ENCODE measurements at regions not wholly inside any gene's neighbourhood (a gene's known extent, or its start where the extent isn't known, plus 50 kb on each side); places are given as distances from the start of the nearest gene placed in this dataset.
"Not testable (repeated sequence)": the region's sequence is repeated elsewhere in the genome, so short reads cannot be mapped to it uniquely, and the experiment has no call there.

GRCh38 chr5:124909734-124910133, 163.3 kb upstream of the ZNF608 start:
- Histone ChIP-seq H3K27me3 (ENCODE audit: control insufficient read depth, insufficient read depth, low read length) (no peaks in the 10 kb centered on the region), H3K4me3 (ENCODE audit: low read length) (no peak overlapping the region), H3K9me3 (replicated peaks; ENCODE audit: control insufficient read depth, low read depth, low read length) (no peaks in the 10 kb centered on the region), H3K36me3 (ENCODE audit: control insufficient read depth, insufficient read depth, low read length) (no peaks in the 10 kb centered on the region), H3K4me1 (ENCODE audit: control insufficient read depth, insufficient read depth, low read length) (peaks cover 15% of the 10 kb centered on the region), H3K27ac (ENCODE audit: low read length) (no peak overlapping the region)
- no peak for DNase-seq
- 81% methylated on average over 4 of the region's 5 CpGs for WGBS (ENCODE audit: insufficient coverage)

- H3K27ac ChIP-seq (ENCODE audit: low read length), result no peak overlapping the region
- H3K36me3 ChIP-seq (ENCODE audit: control insufficient read depth, insufficient read depth, low read length), result no peaks in the 10 kb centered on the region
- H3K4me1 ChIP-seq (ENCODE audit: control insufficient read depth, insufficient read depth, low read length), result peaks cover 15% of the 10 kb centered on the region
- H3K9me3 ChIP-seq (replicated peaks; ENCODE audit: control insufficient read depth, low read depth, low read length), result no peaks in the 10 kb centered on the region
- no peak overlapping the region for H3K4me3 ChIP-seq (ENCODE audit: low read length)
- DNase-seq, result no peak
- WGBS (ENCODE audit: insufficient coverage), result no CpG with 5 or more reads among the region's 3 CpGs
- no peaks in the 10 kb centered on the region for H3K27me3 ChIP-seq (ENCODE audit: control insufficient read depth, insufficient read depth, low read length)
These were observed 164.0 kb upstream of the ZNF608 start for GRCh38 chr5:124910354-124911016.

GRCh38 chr5:124912638-124913328, 166.3 kb upstream of the ZNF608 start:
- Histone ChIP-seq H3K4me1 (ENCODE audit: control insufficient read depth, insufficient read depth, low read length) (peaks cover 2% of the 10 kb centered on the region), H3K36me3 (ENCODE audit: control insufficient read depth, insufficient read depth, low read length) (no peaks in the 10 kb centered on the region), H3K9me3 (replicated peaks; ENCODE audit: control insufficient read depth, low read depth, low read length) (no peaks in the 10 kb centered on the region), H3K4me3 (ENCODE audit: low read length) (no peak overlapping the region), H3K27ac (ENCODE audit: low read length) (no peak overlapping the region), H3K27me3 (ENCODE audit: control insufficient read depth, insufficient read depth, low read length) (no peaks in the 10 kb centered on the region)
- DNase-seq, result no peak
- WGBS (ENCODE audit: insufficient coverage), result 95% methylated on average over 16 of the region's 20 CpGs

GRCh38 chr5:124913329-124913653, 166.9 kb upstream of the ZNF608 start:
- Histone ChIP-seq H3K9me3 (replicated peaks; ENCODE audit: control insufficient read depth, low read depth, low read length) (no peaks in the 10 kb centered on the region), H3K27ac (ENCODE audit: low read length) (no peak overlapping the region), H3K27me3 (ENCODE audit: control insufficient read depth, insufficient read depth, low read length) (no peaks in the 10 kb centered on the region), H3K4me3 (ENCODE audit: low read length) (no peak overlapping the region), H3K36me3 (ENCODE audit: control insufficient read depth, insufficient read depth, low read length) (no peaks in the 10 kb centered on the region), H3K4me1 (ENCODE audit: control insufficient read depth, insufficient read depth, low read length) (peaks cover 2% of the 10 kb centered on the region)
- 100% methylated on average over 2 of the region's 2 CpGs for WGBS (ENCODE audit: insufficient coverage)
- DNase-seq, result no peak

- H3K9me3 ChIP-seq (replicated peaks; ENCODE audit: control insufficient read depth, low read depth, low read length); H3K27ac ChIP-seq (ENCODE audit: low read length); H3K27me3 ChIP-seq (ENCODE audit: control insufficient read depth, insufficient read depth, low read length); H3K36me3 ChIP-seq (ENCODE audit: control insufficient read depth, insufficient read depth, low read length); H3K4me3 ChIP-seq (ENCODE audit: low read length); DNase-seq; H3K4me1 ChIP-seq (ENCODE audit: control insufficient read depth, insufficient read depth, low read length): not testable (repeated sequence)
- WGBS (ENCODE audit: insufficient coverage), result no CpG with 5 or more reads among the region's 5 CpGs
These were observed 169.9 kb upstream of the ZNF608 start for GRCh38 chr5:124916313-124916712.

GRCh38 chr5:124918618-124919017, 172.2 kb upstream of the ZNF608 start:
- Histone ChIP-seq H3K9me3 (replicated peaks; ENCODE audit: control insufficient read depth, low read depth, low read length) (no peaks in the 10 kb centered on the region), H3K27me3 (ENCODE audit: control insufficient read depth, insufficient read depth, low read length) (no peaks in the 10 kb centered on the region), H3K36me3 (ENCODE audit: control insufficient read depth, insufficient read depth, low read length) (no peaks in the 10 kb centered on the region), H3K27ac (ENCODE audit: low read length) (no peak overlapping the region), H3K4me3 (ENCODE audit: low read length) (no peak overlapping the region), H3K4me1 (ENCODE audit: control insufficient read depth, insufficient read depth, low read length) (peaks cover 2% of the 10 kb centered on the region)
- no peak for DNase-seq
- no CpG with 5 or more reads among the region's 2 CpGs for WGBS (ENCODE audit: insufficient coverage)

- H3K27ac ChIP-seq (ENCODE audit: low read length), result no peak overlapping the region
These were observed 172.6 kb upstream of the ZNF608 start for GRCh38 chr5:124919076-124919475.

GRCh38 chr5:124919747-124920525, 173.5 kb upstream of the ZNF608 start:
- Histone ChIP-seq H3K36me3 (ENCODE audit: control insufficient read depth, insufficient read depth, low read length) (no peaks in the 10 kb centered on the region), H3K4me3 (ENCODE audit: low read length) (no peak overlapping the region), H3K4me1 (ENCODE audit: control insufficient read depth, insufficient read depth, low read length) (peaks cover 2% of the 10 kb centered on the region), H3K27ac (ENCODE audit: low read length) (no peak overlapping the region), H3K27me3 (ENCODE audit: control insufficient read depth, insufficient read depth, low read length) (no peaks in the 10 kb centered on the region), H3K9me3 (replicated peaks; ENCODE audit: control insufficient read depth, low read depth, low read length) (no peaks in the 10 kb centered on the region)
- 83% methylated on average over 1 of the region's 6 CpGs for WGBS (ENCODE audit: insufficient coverage)
- no peak for DNase-seq

More at GRCh38 chr5:124919076-124919475, 172.6 kb upstream of the ZNF608 start:
- H3K36me3 ChIP-seq (ENCODE audit: control insufficient read depth, insufficient read depth, low read length), result no peaks in the 10 kb centered on the region
- no peak overlapping the region for H3K4me3 ChIP-seq (ENCODE audit: low read length)
- DNase-seq, result no peak
- no peaks in the 10 kb centered on the region for H3K27me3 ChIP-seq (ENCODE audit: control insufficient read depth, insufficient read depth, low read length)
- H3K4me1 ChIP-seq (ENCODE audit: control insufficient read depth, insufficient read depth, low read length), result peaks cover 2% of the 10 kb centered on the region
- no CpG with 5 or more reads among the region's 1 CpG for WGBS (ENCODE audit: insufficient coverage)
- no peaks in the 10 kb centered on the region for H3K9me3 ChIP-seq (replicated peaks; ENCODE audit: control insufficient read depth, low read depth, low read length)

- WGBS (ENCODE audit: insufficient coverage), result no CpG with 5 or more reads among the region's 9 CpGs
- DNase-seq, result no peak
- Histone ChIP-seq H3K36me3 (ENCODE audit: control insufficient read depth, insufficient read depth, low read length) (no peaks in the 10 kb centered on the region), H3K9me3 (replicated peaks; ENCODE audit: control insufficient read depth, low read depth, low read length) (no peaks in the 10 kb centered on the region), H3K4me3 (ENCODE audit: low read length) (no peak overlapping the region), H3K27ac (ENCODE audit: low read length) (no peak overlapping the region), H3K27me3 (ENCODE audit: control insufficient read depth, insufficient read depth, low read length) (no peaks in the 10 kb centered on the region), H3K4me1 (ENCODE audit: control insufficient read depth, insufficient read depth, low read length) (peaks cover 2% of the 10 kb centered on the region)
These were observed 174.6 kb upstream of the ZNF608 start for GRCh38 chr5:124920909-124921666.

GRCh38 chr5:124921694-124922093, 175.3 kb upstream of the ZNF608 start:
- Histone ChIP-seq H3K27ac (ENCODE audit: low read length) (no peak overlapping the region), H3K4me3 (ENCODE audit: low read length) (no peak overlapping the region), H3K36me3 (ENCODE audit: control insufficient read depth, insufficient read depth, low read length) (no peaks in the 10 kb centered on the region), H3K4me1 (ENCODE audit: control insufficient read depth, insufficient read depth, low read length) (peaks cover 2% of the 10 kb centered on the region), H3K27me3 (ENCODE audit: control insufficient read depth, insufficient read depth, low read length) (no peaks in the 10 kb centered on the region), H3K9me3 (replicated peaks; ENCODE audit: control insufficient read depth, low read depth, low read length) (no peaks in the 10 kb centered on the region)
- no CpG with 5 or more reads among the region's 4 CpGs for WGBS (ENCODE audit: insufficient coverage)
- DNase-seq, result no peak
